GM23338 (cell line): ENCODE measurements at regions not wholly inside any gene's neighbourhood (a gene's known extent, or its start where the extent isn't known, plus 50 kb on each side); places are given as distances from the start of the nearest gene placed in this dataset.

Source experiments
- ATAC-seq: fragments of 200-7000 bp; cut with Tn5 transposase; 3 replicates; pipeline ENCODE4 v1.9.1; 2020
- DNase-seq: peaks from one replicate; pipeline ENCODE4 v3.0.0-alpha.2; 2015; ENCODE audit warnings: low spot score
- H2AFZ ChIP-seq: fragments of 200-600 bp; sonication (generic); 2 replicates; pipeline ENCODE4 v1.8.0; 2016; ENCODE audit warnings: antibody characterized with exemption, mild to moderate bottlenecking, moderate library complexity
- H3F3A ChIP-seq: fragments of 200-600 bp; sonication (generic); replicated peaks from 2 replicates; pipeline ENCODE4 v1.8.0; 2017; ENCODE audit warnings: antibody characterized with exemption, mixed run types, low read depth
- H3K27ac ChIP-seq: fragments of 200-600 bp; sonication (generic); 2 replicates; pipeline ENCODE4 v1.6.1; 2016; ENCODE audit warnings: low read depth
- H3K27me3 ChIP-seq: fragments of 200-600 bp; sonication (generic); 2 replicates; pipeline ENCODE4 v1.8.0; 2016; ENCODE audit warnings: mild to moderate bottlenecking, mixed run types, moderate library complexity; ENCODE audit not compliant: insufficient read depth
- H3K36me3 ChIP-seq: fragments of 200-600 bp; sonication (generic); 2 replicates; pipeline ENCODE4 v1.8.0; 2016; ENCODE audit warnings: mild to moderate bottlenecking; ENCODE audit not compliant: insufficient read depth
- H3K4me1 ChIP-seq: fragments of 200-600 bp; sonication (generic); 2 replicates; pipeline ENCODE4 v1.8.0; 2016; ENCODE audit warnings: mild to moderate bottlenecking, moderate library complexity; ENCODE audit not compliant: insufficient read depth
- H3K4me2 ChIP-seq: fragments of 200-600 bp; sonication (generic); 2 replicates; pipeline ENCODE4 v1.7.1; 2017; ENCODE audit warnings: mixed run types
- H3K4me3 ChIP-seq: fragments of 200-600 bp; sonication (generic); 2 replicates; pipeline ENCODE4 v1.6.1; 2016; ENCODE audit warnings: mixed run types
- H3K79me2 ChIP-seq: fragments of 200-600 bp; sonication (generic); replicated peaks from 2 replicates; pipeline ENCODE4 v1.8.0; 2017; ENCODE audit warnings: mild to moderate bottlenecking; ENCODE audit not compliant: insufficient read depth
- H3K9me2 ChIP-seq: fragments of 200-600 bp; sonication (generic); 2 replicates; pipeline ENCODE4 v1.8.0; 2017; ENCODE audit not compliant: insufficient read depth
- H4K20me1 ChIP-seq: fragments of 200-600 bp; sonication (generic); replicated peaks from 2 replicates; pipeline ENCODE4 v1.8.0; 2017; ENCODE audit warnings: mild to moderate bottlenecking; ENCODE audit not compliant: insufficient read depth
- H3K27ac Mint-ChIP-seq: 2 replicates; pipeline ENCODE4 v1.8.0; 2020; ENCODE audit warnings: inconsistent platforms, mild to moderate bottlenecking, moderate library complexity, mixed read lengths
- H3K27me3 Mint-ChIP-seq: 3 replicates; pipeline ENCODE4 v1.8.0; 2022; ENCODE audit warnings: low read depth, mild to moderate bottlenecking, moderate library complexity, mixed read lengths, inconsistent platforms; ENCODE audit not compliant: insufficient read depth, poor library complexity
- H3K36me3 Mint-ChIP-seq: 3 replicates; pipeline ENCODE4 v1.8.0; 2021; ENCODE audit warnings: low read depth, mild to moderate bottlenecking, inconsistent platforms, moderate library complexity, mixed read lengths
- H3K4me1 Mint-ChIP-seq: 3 replicates; pipeline ENCODE4 v1.8.0; 2020; ENCODE audit warnings: mild to moderate bottlenecking, inconsistent platforms, mixed read lengths
- H3K4me3 Mint-ChIP-seq: 3 replicates; pipeline ENCODE4 v1.8.0; 2021; ENCODE audit warnings: moderate library complexity, mild to moderate bottlenecking, inconsistent platforms, mixed read lengths
- H3K9me3 Mint-ChIP-seq: 3 replicates; pipeline ENCODE4 v1.8.0; 2020; ENCODE audit warnings: moderate library complexity, mild to moderate bottlenecking, inconsistent platforms, mixed read lengths
- CREB1 ChIP-seq: fragments of 250-450 bp; sonication (Bioruptor Pico); IDR thresholded peaks from 2 replicates; pipeline ENCODE4 v1.5.0; 2020; ENCODE audit warnings: low read depth, mild to moderate bottlenecking, moderate library complexity
- CTCF ChIP-seq, 2 experiments: fragments of 200-600 bp in 1 of 2; sonication (generic) in 1 of 2; conservative IDR thresholded peaks; 2 replicates each; pipeline versions ENCODE4 v1.5.1 to v1.6.1; 2016 to 2017; ENCODE audit warnings: antibody characterized with exemption in 2 of 2, low read depth in 2 of 2, mild to moderate bottlenecking in 2 of 2, moderate library complexity in 1 of 2
- ETS1 ChIP-seq: IDR thresholded peaks from 2 replicates; pipeline ENCODE4 v1.6.1; 2016; ENCODE audit warnings: antibody characterized with exemption
- EZH2 ChIP-seq: fragments of 200-600 bp; sonication (generic); IDR thresholded peaks from one replicate; pipeline ENCODE4 v1.8.0; 2017; ENCODE audit warnings: antibody characterized with exemption, mild to moderate bottlenecking, low read depth; ENCODE audit not compliant: unreplicated experiment
- EZH2phosphoT487 ChIP-seq: fragments of 200-600 bp; sonication (generic); IDR thresholded peaks from one replicate; pipeline ENCODE4 v1.8.1; 2018; ENCODE audit warnings: antibody characterized with exemption; ENCODE audit not compliant: unreplicated experiment
- JUNB ChIP-seq: IDR thresholded peaks from one replicate; pipeline ENCODE4 v1.6.1; 2016; ENCODE audit warnings: antibody characterized with exemption; ENCODE audit not compliant: unreplicated experiment
- NANOG ChIP-seq: IDR thresholded peaks from 2 replicates; pipeline ENCODE4 v1.6.1; 2016; ENCODE audit warnings: antibody characterized with exemption, borderline replicate concordance
- POLR2AphosphoS5 ChIP-seq: IDR thresholded peaks from 2 replicates; pipeline ENCODE4 v1.6.1; 2016; ENCODE audit warnings: antibody characterized with exemption, low read depth
- REST ChIP-seq: IDR thresholded peaks from one replicate; pipeline ENCODE4 v1.6.1; 2018; ENCODE audit warnings: antibody characterized with exemption; ENCODE audit not compliant: unreplicated experiment
- STAT1 ChIP-seq: IDR thresholded peaks from one replicate; pipeline ENCODE4 v1.6.1; 2016; ENCODE audit warnings: antibody characterized with exemption; ENCODE audit not compliant: unreplicated experiment
- ZNF114 ChIP-seq: fragments of 250-450 bp; sonication (Bioruptor Pico); IDR thresholded peaks from 2 replicates; pipeline ENCODE4 v1.5.0; 2020; ENCODE audit warnings: mild to moderate bottlenecking, moderate library complexity
- ZNF331 ChIP-seq: fragments of 250-450 bp; sonication (Bioruptor Pico); IDR thresholded peaks from 2 replicates; pipeline ENCODE4 v1.5.0; 2020; ENCODE audit warnings: low read depth, mild to moderate bottlenecking, moderate library complexity
- ZNF462 ChIP-seq: fragments of 250-450 bp; sonication (Bioruptor Pico); IDR thresholded peaks from 2 replicates; pipeline ENCODE4 v1.5.0; 2020; ENCODE audit warnings: mild to moderate bottlenecking, moderate library complexity

- H3K27ac ChIP-seq: no peak overlapping the region
- H3K79me2 ChIP-seq: no peaks in the 10 kb centered on the region
- Mint-ChIP-seq H3K27ac (no peak overlapping the region), H3K9me3 (no peaks in the 10 kb centered on the region), H3K4me3 (no peak overlapping the region), H3K36me3 (no peaks in the 10 kb centered on the region), H3K27me3 (peaks cover 2% of the 10 kb centered on the region), H3K4me1 (peaks cover 8% of the 10 kb centered on the region)
- no peak overlapping the region for H3K4me3 ChIP-seq
- ATAC-seq: no peak
- no peaks in the 10 kb centered on the region for H3F3A ChIP-seq
- 0 out of 2 replicates have a peak, but pooled peaks cover 3% of the 10 kb centered on the region for H3K9me2 ChIP-seq
- DNase-seq: no peak
- no peaks in the 10 kb centered on the region for H3K36me3 ChIP-seq
- peaks cover 9% of the 10 kb centered on the region for H3K4me1 ChIP-seq
- TF ChIP-seq POLR2AphosphoS5 (no peak), STAT1 (no peak), NANOG (no peak), CTCF (conservative IDR thresholded peaks at IDR 0.05; ENCODE audit: low read depth in 2 of 2) (no peak), ETS1 (no peak), CREB1 (CRISPR knock-in tag) (no peak), REST (no peak), JUNB (no peak), ZNF462 (CRISPR knock-in tag) (no peak), ZNF114 (CRISPR knock-in tag) (no peak), ZNF331 (CRISPR knock-in tag) (no peak), EZH2phosphoT487 (no peak), EZH2 (no peak)
- H4K20me1 ChIP-seq: no peaks in the 10 kb centered on the region
- no peak overlapping the region for H2AFZ ChIP-seq
- no peak overlapping the region for H3K4me2 ChIP-seq
- H3K27me3 ChIP-seq: no peaks in the 10 kb centered on the region
Observed at GRCh38 chr3:124336067-124336656, 344.2 kb upstream of the ROPN1 start.
